HepG2 (cell line): ENCODE measurements at regions not wholly inside any gene's neighbourhood (a gene's known extent, or its start where the extent isn't known, plus 50 kb on each side); places are given as distances from the start of the nearest gene placed in this dataset.
A peak's percentile ranks its signal among the peaks of the same experiment; 100 is the strongest.

Experiments used
- CCAR2 ChIP-seq: fragments of 200-400 bp; formaldehyde crosslinking; optimal IDR thresholded peaks from 2 replicates; pipeline ENCODE3; 2018; ENCODE audit warnings: low read depth, mild to moderate bottlenecking, low read length, moderate library complexity
- CSRNP2 ChIP-seq: sonication (generic); formaldehyde crosslinking; conservative IDR thresholded peaks from 2 replicates; pipeline ENCODE4 v1.8.0; 2022; ENCODE audit warnings: low read depth, missing genetic modification reagents
- FOXC1 ChIP-seq: sonication (generic); formaldehyde crosslinking; IDR thresholded peaks from 2 replicates; pipeline ENCODE4 v1.8.0; 2022; ENCODE audit warnings: mild to moderate bottlenecking, missing genetic modification reagents, borderline replicate concordance
- JARID2 ChIP-seq: sonication (generic); formaldehyde crosslinking; IDR thresholded peaks from 2 replicates; pipeline ENCODE4 v1.8.1; 2023; ENCODE audit warnings: missing genetic modification reagents, inconsistent platforms; ENCODE audit not compliant: insufficient replicate concordance
- KMT2B ChIP-seq: IDR thresholded peaks from 2 replicates; pipeline ENCODE4 v1.6.1; 2016; ENCODE audit warnings: missing genetic modification reagents, missing compliant biosample characterization
- NR2F2 ChIP-seq: IDR thresholded peaks from 2 replicates; pipeline ENCODE4 v1.6.1; 2012; ENCODE audit warnings: low read depth, inconsistent platforms, borderline replicate concordance
- TARDBP ChIP-seq: sonication (generic); formaldehyde crosslinking; IDR thresholded peaks from 2 replicates; pipeline ENCODE4 v1.8.0; 2022; ENCODE audit warnings: mild to moderate bottlenecking, missing genetic modification reagents
- THAP9 ChIP-seq: sonication (generic); formaldehyde crosslinking; IDR thresholded peaks from 2 replicates; pipeline ENCODE4; 2020; ENCODE audit warnings: missing genetic modification reagents, mild to moderate bottlenecking, borderline replicate concordance
- ZBTB34 ChIP-seq: sonication (generic); formaldehyde crosslinking; IDR thresholded peaks from 2 replicates; pipeline ENCODE4 v1.8.0; 2022; ENCODE audit warnings: mild to moderate bottlenecking, missing genetic modification reagents
- ZFP91 ChIP-seq: sonication (generic); formaldehyde crosslinking; IDR thresholded peaks from 2 replicates; pipeline ENCODE4 v1.9.0; 2022; ENCODE audit warnings: missing genetic modification reagents, mild to moderate bottlenecking, borderline replicate concordance
- ZNF17 ChIP-seq: sonication (generic); formaldehyde crosslinking; IDR thresholded peaks from 2 replicates; pipeline ENCODE4 v1.5.0; 2020; ENCODE audit warnings: mild to moderate bottlenecking, missing genetic modification reagents
- ZNF383 ChIP-seq: sonication (generic); formaldehyde crosslinking; IDR thresholded peaks from 2 replicates; pipeline ENCODE4 v1.4.0; 2020; ENCODE audit warnings: missing genetic modification reagents, mild to moderate bottlenecking, borderline replicate concordance
- ZNF574 ChIP-seq: sonication (generic); formaldehyde crosslinking; IDR thresholded peaks from 2 replicates; pipeline ENCODE4 v1.4.0; 2020; ENCODE audit warnings: missing genetic modification reagents
- ZNF589 ChIP-seq: sonication (generic); formaldehyde crosslinking; conservative IDR thresholded peaks from 2 replicates; pipeline ENCODE4 v1.8.0; 2022; ENCODE audit warnings: mild to moderate bottlenecking, moderate library complexity, missing genetic modification reagents
- ZNF737 ChIP-seq: sonication (generic); formaldehyde crosslinking; IDR thresholded peaks from 2 replicates; pipeline ENCODE4 v1.5.0; 2020; ENCODE audit warnings: missing genetic modification reagents, mild to moderate bottlenecking, borderline replicate concordance
- ZNF770 ChIP-seq: sonication (generic); formaldehyde crosslinking; IDR thresholded peaks from 2 replicates; pipeline ENCODE4 v1.5.0; 2020; ENCODE audit warnings: mild to moderate bottlenecking, missing genetic modification reagents
- ZNF788 ChIP-seq: sonication (generic); formaldehyde crosslinking; IDR thresholded peaks from 2 replicates; pipeline ENCODE4 v1.5.0; 2020; ENCODE audit warnings: mild to moderate bottlenecking, missing genetic modification reagents, borderline replicate concordance

GRCh38 chr2:31675485-31675901 is 94.8 kb upstream of the SRD5A2 start (continued):
- TF ChIP-seq ZNF383 (CRISPR knock-in tag): no peak
- peak; percentile 49; the same call in 1 of the 2 replicates for TF ChIP-seq ZNF788
- TF ChIP-seq NR2F2: no peak
- TF ChIP-seq ZNF770 (CRISPR knock-in tag): no peak
- peak; percentile 30; the same call in 1 of the 2 replicates for TF ChIP-seq TARDBP (CRISPR knock-in tag)
- peak; percentile 39; the same call in 1 of the 2 replicates for TF ChIP-seq ZFP91 (CRISPR knock-in tag)
- TF ChIP-seq CCAR2: no peak
- no peak for TF ChIP-seq ZNF589 (CRISPR knock-in tag)
- no peak for TF ChIP-seq FOXC1 (CRISPR knock-in tag)
- TF ChIP-seq CSRNP2 (CRISPR knock-in tag): no peak
- TF ChIP-seq ZBTB34 (CRISPR knock-in tag): no peak
- TF ChIP-seq ZNF17 (CRISPR knock-in tag): no peak
- TF ChIP-seq JARID2 (CRISPR knock-in tag): no peak
- TF ChIP-seq ZNF574: 0 out of 2 replicates have a peak, but pooled peaks have one; percentile 34
- peak; percentile 43; the same call in 1 of the 2 replicates for TF ChIP-seq THAP9 (CRISPR knock-in tag)
- no peak for TF ChIP-seq ZNF737 (CRISPR knock-in tag)
- no peak for TF ChIP-seq KMT2B (CRISPR knock-in tag)
